ENCODE measurements at regions not wholly inside any gene's neighbourhood (a gene's known extent, or its start where the extent isn't known, plus 50 kb on each side); places are given as distances from the start of the nearest gene placed in this dataset.

DNA sequence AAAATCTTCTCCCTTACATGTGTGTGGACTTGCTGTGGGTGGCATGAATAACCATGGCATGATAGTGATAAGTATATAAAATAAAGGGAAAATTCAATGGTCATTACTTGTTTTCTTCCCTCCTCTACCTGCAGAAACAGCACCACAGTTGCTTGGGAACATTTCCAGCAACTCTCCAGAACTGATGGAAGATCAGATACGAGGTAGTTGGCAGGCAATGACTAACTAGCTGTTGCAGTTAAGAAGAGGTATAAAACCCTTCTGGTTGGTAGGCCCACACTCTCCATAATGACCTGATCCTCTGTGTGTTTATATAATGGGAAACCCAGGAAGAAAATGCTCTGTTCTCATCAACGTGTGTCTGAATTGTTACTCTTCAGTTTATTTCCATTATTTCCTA, 185.9 kb downstream of the SYK start:
- H3K27me3 ChIP-seq: no peaks in the 10 kb centered on the region
- no peaks in the 10 kb centered on the region for H3K9me3 ChIP-seq
- intact Hi-C loops (cut with DNase I; ENCODE audit: low total_unique reads): no loop called here
- no peaks in the 10 kb centered on the region for H3K4me1 ChIP-seq
- H3K4me3 ChIP-seq: no peak overlapping the region
- TF ChIP-seq, protein P1, sequence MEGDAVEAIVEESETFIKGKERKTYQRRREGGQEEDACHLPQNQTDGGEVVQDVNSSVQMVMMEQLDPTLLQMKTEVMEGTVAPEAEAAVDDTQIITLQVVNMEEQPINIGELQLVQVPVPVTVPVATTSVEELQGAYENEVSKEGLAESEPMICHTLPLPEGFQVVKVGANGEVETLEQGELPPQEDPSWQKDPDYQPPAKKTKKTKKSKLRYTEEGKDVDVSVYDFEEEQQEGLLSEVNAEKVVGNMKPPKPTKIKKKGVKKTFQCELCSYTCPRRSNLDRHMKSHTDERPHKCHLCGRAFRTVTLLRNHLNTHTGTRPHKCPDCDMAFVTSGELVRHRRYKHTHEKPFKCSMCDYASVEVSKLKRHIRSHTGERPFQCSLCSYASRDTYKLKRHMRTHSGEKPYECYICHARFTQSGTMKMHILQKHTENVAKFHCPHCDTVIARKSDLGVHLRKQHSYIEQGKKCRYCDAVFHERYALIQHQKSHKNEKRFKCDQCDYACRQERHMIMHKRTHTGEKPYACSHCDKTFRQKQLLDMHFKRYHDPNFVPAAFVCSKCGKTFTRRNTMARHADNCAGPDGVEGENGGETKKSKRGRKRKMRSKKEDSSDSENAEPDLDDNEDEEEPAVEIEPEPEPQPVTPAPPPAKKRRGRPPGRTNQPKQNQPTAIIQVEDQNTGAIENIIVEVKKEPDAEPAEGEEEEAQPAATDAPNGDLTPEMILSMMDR (IDR thresholded peaks at IDR 0.05): no peak
- TF ChIP-seq POLR2AphosphoS5 (IDR thresholded peaks at IDR 0.05): no peak
- TF ChIP-seq POLR2A (IDR thresholded peaks at IDR 0.05): no peak
- DNase-seq (ENCODE audit: low spot score in 2 of 2): no peak
- H3K27ac ChIP-seq: no peak overlapping the region
- no peaks in the 10 kb centered on the region for H3K36me3 ChIP-seq

DNA sequence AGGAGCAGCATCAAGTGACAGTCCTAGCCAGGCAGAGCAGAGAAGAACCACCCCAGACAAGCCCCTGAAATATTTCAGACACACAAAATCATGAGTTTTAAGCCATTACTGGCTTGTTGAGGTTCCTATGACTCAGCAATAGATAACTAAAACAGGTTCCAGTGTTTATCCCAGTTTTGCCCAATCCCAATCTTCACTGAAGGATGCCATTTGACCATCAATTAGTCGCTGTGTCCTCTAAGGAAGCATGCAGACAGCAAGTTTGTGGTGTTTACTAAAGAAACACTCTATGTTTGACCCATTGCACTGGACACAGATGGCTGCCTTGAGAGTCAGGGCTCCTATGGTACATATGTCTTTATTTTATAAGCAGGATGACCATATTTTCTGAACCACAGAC, 186.7 kb downstream of the SYK start:
- Histone ChIP-seq H3K27me3 (no peaks in the 10 kb centered on the region), H3K4me1 (no peaks in the 10 kb centered on the region), H3K9me3 (no peaks in the 10 kb centered on the region), H3K27ac (no peak overlapping the region), H3K4me3 (no peak overlapping the region), H3K36me3 (no peaks in the 10 kb centered on the region)
- intact Hi-C loops (cut with DNase I; ENCODE audit: low total_unique reads): no loop called here
- no peak for DNase-seq (ENCODE audit: low spot score in 2 of 2)
- no peak for TF ChIP-seq POLR2AphosphoS5 (IDR thresholded peaks at IDR 0.05)
- TF ChIP-seq, protein P1 (IDR thresholded peaks at IDR 0.05): no peak
- TF ChIP-seq POLR2A (IDR thresholded peaks at IDR 0.05): no peak

DNA sequence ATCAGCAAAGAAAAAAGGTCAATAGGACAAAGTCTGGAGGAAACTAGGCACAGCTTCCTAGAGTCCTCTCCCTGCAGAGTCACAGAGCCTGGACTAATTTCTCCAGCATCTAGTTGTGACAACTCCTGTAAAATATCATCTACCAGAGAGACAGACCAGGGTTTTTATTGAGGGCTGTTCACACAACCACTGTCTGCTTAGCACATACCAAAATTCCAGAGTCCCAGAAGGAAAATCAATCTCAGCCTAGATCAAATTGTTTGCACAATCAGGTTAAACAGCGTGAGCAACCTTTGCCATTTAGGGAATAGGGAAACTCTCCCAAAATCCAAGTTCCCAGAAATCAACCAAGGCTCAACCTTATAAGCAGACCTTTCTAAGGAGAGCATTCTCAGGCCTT, 190.3 kb downstream of the SYK start:
- Histone ChIP-seq H3K4me3 (no peak overlapping the region), H3K27me3 (no peaks in the 10 kb centered on the region), H3K36me3 (no peaks in the 10 kb centered on the region), H3K27ac (no peak overlapping the region), H3K4me1 (no peaks in the 10 kb centered on the region), H3K9me3 (no peaks in the 10 kb centered on the region)
- DNase-seq (ENCODE audit: low spot score in 2 of 2): no peak
- intact Hi-C loops (cut with DNase I; ENCODE audit: low total_unique reads): no loop called here
- TF ChIP-seq POLR2AphosphoS5 (IDR thresholded peaks at IDR 0.05) (no peak), POLR2A (IDR thresholded peaks at IDR 0.05) (no peak)
- TF ChIP-seq, protein P1 (IDR thresholded peaks at IDR 0.05): no peak

DNA sequence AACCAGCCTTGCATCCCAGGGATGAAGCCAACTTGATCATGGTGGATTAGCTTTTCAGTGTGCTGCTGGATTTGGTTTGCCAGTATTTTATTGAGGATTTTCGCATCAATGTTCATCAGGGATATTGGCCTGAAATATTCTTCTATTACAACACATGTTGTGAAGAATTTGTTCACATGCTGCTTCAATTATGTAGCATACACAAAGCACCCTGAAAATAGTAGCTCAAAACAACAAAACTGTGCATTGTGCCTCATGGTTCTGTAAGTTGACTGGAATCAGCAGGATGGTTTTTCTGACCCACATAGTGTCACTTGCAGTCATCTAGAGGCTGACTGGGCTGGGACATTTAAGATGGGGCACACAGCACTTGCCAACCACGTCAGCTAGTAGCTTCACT, 193.9 kb downstream of the SYK start:
- DNase-seq (ENCODE audit: low spot score in 2 of 2): no peak
- no peak overlapping the region for H3K4me3 ChIP-seq
- intact Hi-C loops (cut with DNase I; ENCODE audit: low total_unique reads): no loop called here
- no peak overlapping the region for H3K27ac ChIP-seq
- H3K36me3 ChIP-seq: no peaks in the 10 kb centered on the region
- H3K4me1 ChIP-seq: no peaks in the 10 kb centered on the region
- H3K9me3 ChIP-seq: no peaks in the 10 kb centered on the region
- no peaks in the 10 kb centered on the region for H3K27me3 ChIP-seq
- TF ChIP-seq, protein P1 (IDR thresholded peaks at IDR 0.05): no peak
- TF ChIP-seq POLR2AphosphoS5 (IDR thresholded peaks at IDR 0.05): no peak
- no peak for TF ChIP-seq POLR2A (IDR thresholded peaks at IDR 0.05)

DNA sequence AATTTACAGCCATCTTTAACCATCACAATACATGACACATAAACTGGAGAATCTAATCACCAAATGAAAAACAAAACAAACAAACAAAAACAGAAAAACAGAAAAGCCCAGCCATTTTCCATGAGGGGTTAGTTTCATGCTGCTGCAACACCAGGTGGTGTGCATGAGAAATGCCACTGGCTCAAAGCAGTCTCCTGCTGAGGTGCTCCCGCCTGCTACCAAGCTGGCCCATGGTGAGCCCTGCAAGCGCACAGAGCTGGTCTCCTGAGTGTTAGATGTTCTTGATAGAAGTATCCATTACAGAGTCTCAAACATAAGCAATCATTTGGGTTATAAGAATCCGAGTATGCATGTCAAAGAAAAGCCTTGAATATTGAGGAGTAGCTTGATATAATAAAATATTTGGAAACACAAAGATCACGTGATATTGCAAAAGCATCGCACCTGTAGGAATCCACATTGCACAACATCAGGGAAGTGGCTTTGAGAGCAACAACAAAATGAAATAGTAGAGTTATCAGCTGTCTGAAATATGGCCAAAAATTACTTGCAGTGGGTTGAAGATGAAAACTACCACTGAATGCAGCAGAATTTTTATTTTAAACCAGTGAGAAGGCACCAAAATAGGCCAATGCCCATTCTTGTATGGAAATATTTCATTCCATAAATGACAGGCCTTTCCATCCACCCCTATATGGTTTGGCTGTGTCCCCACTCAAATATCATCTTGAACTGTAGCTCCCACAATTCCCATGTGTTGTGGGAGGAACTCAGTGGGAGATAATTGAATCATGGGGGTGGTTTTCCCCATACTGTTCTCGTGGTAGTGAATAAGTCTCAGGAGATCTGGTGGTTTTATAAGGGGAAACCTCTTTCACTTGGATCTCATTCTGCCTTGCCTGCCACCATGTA, 194.8 kb downstream of the SYK start:
- intact Hi-C loops (cut with DNase I; ENCODE audit: low total_unique reads): no loop called here
- Histone ChIP-seq H3K4me3 (no peak overlapping the region), H3K9me3 (no peaks in the 10 kb centered on the region), H3K27ac (no peak overlapping the region), H3K27me3 (no peaks in the 10 kb centered on the region), H3K36me3 (no peaks in the 10 kb centered on the region), H3K4me1 (no peaks in the 10 kb centered on the region)
- no peak for TF ChIP-seq POLR2AphosphoS5 (IDR thresholded peaks at IDR 0.05)
- no peak for DNase-seq (ENCODE audit: low spot score in 2 of 2)

Data from breast epithelium (tissue), 4 donors.